K562 (cell line): ENCODE measurements at regions not wholly inside any gene's neighbourhood (a gene's known extent, or its start where the extent isn't known, plus 50 kb on each side); places are given as distances from the start of the nearest gene placed in this dataset.

Experiments
- ATAC-seq: fragments of 200-7000 bp; cut with Tn5 transposase; 3 replicates; pipeline ENCODE4 v1.9.1; 2020; ENCODE audit warnings: moderate library complexity
- BruUV-seq: library from RNA; stranded (reverse); fragments of 400-500 nt; replicated peaks from 2 replicates; lab custom pipeline; 2021; lab: Mats Ljungman, UMichigan
- CTCF ChIA-PET: fragments of 300-600 bp; formaldehyde crosslinking; extraction: SDS; loops from one replicate; lab custom pipeline; 2021; ENCODE audit warnings: low intra/inter-chr PET ratio; lab: Yijun Ruan, JAX
- POLR2A ChIA-PET: fragments of 300-600, 350-650 bp; sonication (Branson Sonifier 250); formaldehyde crosslinking; extraction: SDS; loops from one replicate; lab custom pipeline; 2021; ENCODE audit warnings: antibody characterized with exemption, inconsistent platforms; lab: Yijun Ruan, JAX
- DNase-seq, 4 experiments: peaks; one replicate each; pipeline versions ENCODE4 v3.0.0 to v3.0.0-alpha.2; 2011 to 2018; ENCODE audit warnings: low spot score in 3 of 4, mixed read lengths in 3 of 4; ENCODE audit errors: extremely low read depth in 1 of 4
- FAIRE-seq: peaks from 2 replicates; lab custom pipeline; 2011; peaks lifted over from hg19 to GRCh38; lab: Jason Lieb, UNC
- H2AFZ ChIP-seq: 2 replicates; pipeline ENCODE4 v1.6.0; 2011; ENCODE audit warnings: low read depth, low read length, control low read depth, inconsistent platforms
- H3K27ac ChIP-seq: fragments of 200-600 bp; 3 replicates; pipeline ENCODE4 v1.8.0; 2011; ENCODE audit warnings: low read depth, mild to moderate bottlenecking, control low read depth, inconsistent platforms, low read length, moderate library complexity, mixed read lengths; ENCODE audit errors: extremely low read depth
- H3K27me3 ChIP-seq, 2 experiments: fragments of 300-600 bp in 1 of 2; 2 replicates in 1 of 2; 3 replicates in 1 of 2; pipeline versions ENCODE4 v1.6.0 to v1.8.0; 2011; ENCODE audit warnings: inconsistent platforms in 2 of 2, low read length in 2 of 2, mild to moderate bottlenecking in 1 of 2, mixed read lengths in 1 of 2, moderate library complexity in 1 of 2; ENCODE audit not compliant: control insufficient read depth in 2 of 2, insufficient read depth in 2 of 2
- H3K36me3 ChIP-seq: fragments of 300-600 bp; 3 replicates; pipeline ENCODE4 v1.8.0; 2011; ENCODE audit warnings: mild to moderate bottlenecking, low read length, inconsistent platforms; ENCODE audit not compliant: control insufficient read depth, insufficient read depth
- H3K4me1 ChIP-seq, 2 experiments: fragments of 200-600 bp in 1 of 2; replicated peaks in 1 of 2; 2 replicates in 1 of 2; 3 replicates in 1 of 2; pipeline versions ENCODE4 v1.5.1 to v1.8.0; 2011; ENCODE audit warnings: inconsistent platforms in 2 of 2, low read length in 2 of 2, mild to moderate bottlenecking in 1 of 2, mixed read lengths in 1 of 2, moderate library complexity in 1 of 2; ENCODE audit not compliant: control insufficient read depth in 2 of 2, insufficient read depth in 2 of 2
- H3K4me2 ChIP-seq: 2 replicates; pipeline ENCODE4 v1.6.1; 2011; ENCODE audit warnings: low read length, control low read depth, inconsistent platforms, mixed read lengths; ENCODE audit not compliant: insufficient read depth
- H3K4me3 ChIP-seq: fragments of 200-600 bp; sonication (generic), shearing (Covaris generic); 2 replicates; pipeline ENCODE4 v1.5.1; 2016; ENCODE audit warnings: control low read depth, inconsistent platforms
- H3K79me2 ChIP-seq: fragments of 200-600 bp; 3 replicates; pipeline ENCODE4 v1.8.0; 2011; ENCODE audit warnings: low read length, inconsistent platforms; ENCODE audit not compliant: control insufficient read depth, insufficient read depth
- H3K9ac ChIP-seq, 2 experiments: 2 replicates each; pipeline versions ENCODE4 v1.6.0 to v1.6.1; 2011; ENCODE audit warnings: low read depth in 2 of 2, low read length in 2 of 2, control low read depth in 1 of 2, inconsistent platforms in 1 of 2, mild to moderate bottlenecking in 1 of 2, mixed read lengths in 1 of 2; ENCODE audit not compliant: insufficient read depth in 1 of 2
- H3K9me1 ChIP-seq: one replicate; pipeline ENCODE4 v1.6.0; 2011; ENCODE audit warnings: inconsistent platforms, mild to moderate bottlenecking, low read length, moderate library complexity; ENCODE audit not compliant: control insufficient read depth, insufficient read depth
- H3K9me3 ChIP-seq: replicated peaks from 2 replicates; pipeline ENCODE4 v1.5.1; 2011; ENCODE audit warnings: low read depth, low read length, inconsistent platforms; ENCODE audit not compliant: control insufficient read depth, insufficient read depth
- H4K20me1 ChIP-seq: replicated peaks from 2 replicates; pipeline ENCODE4 v1.6.1; 2011; ENCODE audit warnings: low read length, inconsistent platforms, mixed read lengths; ENCODE audit not compliant: control insufficient read depth, insufficient read depth
- CBX1 ChIP-seq: sonication (generic); IDR thresholded peaks from 2 replicates; pipeline ENCODE4 v1.6.1; 2016; ENCODE audit warnings: antibody characterized with exemption, low read depth, mild to moderate bottlenecking
- CEBPG ChIP-seq, 3 experiments: fragments of 200-800 bp in 1 of 3; sonication (Bioruptor generic) in 1 of 3; sonication (generic) in 1 of 3; formaldehyde crosslinking in 1 of 3; IDR thresholded peaks in 2 of 3; conservative IDR thresholded peaks in 1 of 3; 2 replicates each; pipeline versions ENCODE4 v1.6.1 to v1.8.0; 2016 to 2022; ENCODE audit warnings: missing compliant biosample characterization in 2 of 3, missing genetic modification characterization in 2 of 3, mild to moderate bottlenecking in 1 of 3, missing genetic modification reagents in 1 of 3
- COPS2 ChIP-seq: fragments of 450-650 bp; conservative IDR thresholded peaks from 2 replicates; pipeline ENCODE4 v1.6.1; 2016; ENCODE audit warnings: mild to moderate bottlenecking, moderate library complexity
- HMGN3 ChIP-seq: IDR thresholded peaks from 2 replicates; pipeline ENCODE4 v1.6.1; 2011; ENCODE audit warnings: borderline replicate concordance, low read depth, mild to moderate bottlenecking, mixed read lengths, low read length; ENCODE audit not compliant: insufficient read length; ENCODE audit errors: extremely low read depth
- SMARCB1 ChIP-seq: IDR thresholded peaks from 2 replicates; pipeline ENCODE4 v1.6.1; 2011; ENCODE audit warnings: improper control_type of control experiment, low read depth; ENCODE audit not compliant: insufficient read length
- SMC3 ChIP-seq: conservative IDR thresholded peaks from 2 replicates; pipeline ENCODE4 v1.6.1; 2011; ENCODE audit warnings: low read depth, low read length, improper control_type of control experiment; ENCODE audit not compliant: insufficient read depth
- TOE1 ChIP-seq, 2 experiments: fragments of 450-650 bp in 1 of 2; sonication (generic) in 1 of 2; formaldehyde crosslinking in 1 of 2; IDR thresholded peaks; 2 replicates each; pipeline versions ENCODE4 v1.7.1 to v1.8.0; 2016 to 2022; ENCODE audit warnings: borderline replicate concordance in 2 of 2, mild to moderate bottlenecking in 2 of 2, antibody characterized with exemption in 1 of 2, inconsistent platforms in 1 of 2, low read depth in 1 of 2, missing genetic modification reagents in 1 of 2, moderate library complexity in 1 of 2
- ZNF174 ChIP-seq: fragments of 250-450 bp; sonication (Bioruptor Pico); IDR thresholded peaks from 2 replicates; pipeline ENCODE4 v1.4.0; 2020; ENCODE audit warnings: mild to moderate bottlenecking
- in situ Hi-C: fragments of 300-500 bp; cut with MboI; formaldehyde crosslinking; loops from 4 replicates; pipeline ENCODE4 v1.15.0; 2018; ENCODE audit warnings: inconsistent platforms, mixed read lengths
- intact Hi-C: fragments of 100-400 bp; cut with micrococcal nuclease; formaldehyde crosslinking; loops from 2 replicates; pipeline ENCODE4 v1.14.2; 2022
- TF ChIP-seq, protein P1 (sequence below): fragments of 250-450 bp; sonication (Bioruptor Pico); IDR thresholded peaks from 2 replicates; pipeline ENCODE4 v1.4.0; 2020; ENCODE audit warnings: borderline replicate concordance
- TF ChIP-seq, protein P2 (sequence below), 2 experiments: fragments of 250-450 bp in 1 of 2; fragments of 450-650 bp in 1 of 2; sonication (Bioruptor Pico) in 1 of 2; IDR thresholded peaks; 2 replicates each; pipeline versions ENCODE4 v1.6.1 to v1.8.0; 2016 to 2021; ENCODE audit warnings: mild to moderate bottlenecking in 2 of 2, moderate library complexity in 2 of 2, missing compliant biosample characterization in 1 of 2, missing genetic modification characterization in 1 of 2
- TF ChIP-seq, protein P3 (sequence below): IDR thresholded peaks from 2 replicates; pipeline ENCODE4 v1.6.1; 2011; ENCODE audit warnings: borderline replicate concordance, low read depth, mild to moderate bottlenecking, moderate library complexity, low read length; ENCODE audit not compliant: insufficient read depth, poor library complexity, severe bottlenecking
- TF ChIP-seq, protein P4 (sequence below), 2 experiments: fragments of 450-650 bp; IDR thresholded peaks; 2 replicates each; pipeline ENCODE4 v1.6.1; 2016
- TF ChIP-seq, protein P5 (sequence below): sonication (generic); formaldehyde crosslinking; IDR thresholded peaks from 2 replicates; pipeline ENCODE4 v1.8.1; 2023; ENCODE audit warnings: mild to moderate bottlenecking, missing genetic modification reagents

DNA sequence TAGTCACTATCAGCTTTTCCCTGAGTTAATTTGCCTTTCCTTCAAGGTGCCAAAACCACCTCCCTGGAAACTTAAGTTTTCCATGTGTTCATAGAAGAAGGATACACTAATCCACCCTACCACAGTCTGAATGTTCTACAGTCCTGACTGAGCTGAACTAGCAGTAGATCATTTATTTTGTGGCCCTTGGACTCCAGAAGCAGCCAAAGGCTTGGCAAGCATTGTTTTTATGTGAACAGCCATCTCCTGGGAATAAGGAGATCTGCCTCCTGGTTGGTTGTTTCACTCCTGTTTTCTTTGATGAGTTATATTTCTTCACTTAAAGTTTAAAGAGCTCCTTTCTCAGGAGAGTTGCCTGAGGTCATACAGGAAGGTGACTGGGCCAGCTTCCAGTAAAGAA, 634.6 kb upstream of the SOX9 start:
- Histone ChIP-seq H3K4me1 (no peaks in the 10 kb centered on the region), H3K79me2 (no peaks in the 10 kb centered on the region), H3K9ac (no peak overlapping the region), H3K36me3 (no peaks in the 10 kb centered on the region), H3K4me3 (no peak overlapping the region), H3K27me3 (no peaks in the 10 kb centered on the region), H3K4me2 (no peak overlapping the region), H3K27ac (no peak overlapping the region), H4K20me1 (no peaks in the 10 kb centered on the region), H2AFZ (no peak overlapping the region), H3K9me1 (no peaks in the 10 kb centered on the region), H3K9me3 (no peaks in the 10 kb centered on the region)
- FAIRE-seq (no peak), DNase-seq (no peak), ATAC-seq (no peak)
- BruUV-seq = no TSS peak
- intact Hi-C loops (no loop called here), in situ Hi-C loops (no loop called here)
- ChIA-PET POLR2A (no interaction called here), CTCF (no interaction called here)
- TF ChIP-seq SMC3 = no peak
- no peak for TF ChIP-seq CBX1
- TF ChIP-seq, protein P1, sequence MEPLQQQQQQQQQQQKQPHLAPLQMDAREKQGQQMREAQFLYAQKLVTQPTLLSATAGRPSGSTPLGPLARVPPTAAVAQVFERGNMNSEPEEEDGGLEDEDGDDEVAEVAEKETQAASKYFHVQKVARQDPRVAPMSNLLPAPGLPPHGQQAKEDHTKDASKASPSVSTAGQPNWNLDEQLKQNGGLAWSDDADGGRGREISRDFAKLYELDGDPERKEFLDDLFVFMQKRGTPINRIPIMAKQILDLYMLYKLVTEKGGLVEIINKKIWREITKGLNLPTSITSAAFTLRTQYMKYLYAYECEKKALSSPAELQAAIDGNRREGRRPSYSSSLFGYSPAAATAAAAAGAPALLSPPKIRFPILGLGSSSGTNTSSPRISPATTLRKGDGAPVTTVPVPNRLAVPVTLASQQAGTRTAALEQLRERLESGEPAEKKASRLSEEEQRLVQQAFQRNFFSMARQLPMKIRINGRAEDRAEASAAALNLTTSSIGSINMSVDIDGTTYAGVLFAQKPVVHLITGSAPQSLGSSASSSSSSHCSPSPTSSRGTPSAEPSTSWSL = no peak
- TF ChIP-seq ZNF174 = no peak
- TF ChIP-seq, protein P2, sequence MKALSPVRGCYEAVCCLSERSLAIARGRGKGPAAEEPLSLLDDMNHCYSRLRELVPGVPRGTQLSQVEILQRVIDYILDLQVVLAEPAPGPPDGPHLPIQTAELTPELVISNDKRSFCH (CRISPR knock-in tag; IDR thresholded peaks at IDR 0.05) = no peak
- TF ChIP-seq, protein P2 (tag; IDR thresholded peaks at IDR 0.05) = no peak
- TF ChIP-seq, protein P3, sequence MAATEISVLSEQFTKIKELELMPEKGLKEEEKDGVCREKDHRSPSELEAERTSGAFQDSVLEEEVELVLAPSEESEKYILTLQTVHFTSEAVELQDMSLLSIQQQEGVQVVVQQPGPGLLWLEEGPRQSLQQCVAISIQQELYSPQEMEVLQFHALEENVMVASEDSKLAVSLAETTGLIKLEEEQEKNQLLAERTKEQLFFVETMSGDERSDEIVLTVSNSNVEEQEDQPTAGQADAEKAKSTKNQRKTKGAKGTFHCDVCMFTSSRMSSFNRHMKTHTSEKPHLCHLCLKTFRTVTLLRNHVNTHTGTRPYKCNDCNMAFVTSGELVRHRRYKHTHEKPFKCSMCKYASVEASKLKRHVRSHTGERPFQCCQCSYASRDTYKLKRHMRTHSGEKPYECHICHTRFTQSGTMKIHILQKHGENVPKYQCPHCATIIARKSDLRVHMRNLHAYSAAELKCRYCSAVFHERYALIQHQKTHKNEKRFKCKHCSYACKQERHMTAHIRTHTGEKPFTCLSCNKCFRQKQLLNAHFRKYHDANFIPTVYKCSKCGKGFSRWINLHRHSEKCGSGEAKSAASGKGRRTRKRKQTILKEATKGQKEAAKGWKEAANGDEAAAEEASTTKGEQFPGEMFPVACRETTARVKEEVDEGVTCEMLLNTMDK = no peak
- no peak for TF ChIP-seq CEBPG (CRISPR knock-in tag; IDR thresholded peaks at IDR 0.05)
- TF ChIP-seq CEBPG (tag; conservative IDR thresholded peaks at IDR 0.05 in 1 of 2, IDR thresholded peaks at IDR 0.05 in 1 of 2) = no peak
- TF ChIP-seq, protein P4, sequence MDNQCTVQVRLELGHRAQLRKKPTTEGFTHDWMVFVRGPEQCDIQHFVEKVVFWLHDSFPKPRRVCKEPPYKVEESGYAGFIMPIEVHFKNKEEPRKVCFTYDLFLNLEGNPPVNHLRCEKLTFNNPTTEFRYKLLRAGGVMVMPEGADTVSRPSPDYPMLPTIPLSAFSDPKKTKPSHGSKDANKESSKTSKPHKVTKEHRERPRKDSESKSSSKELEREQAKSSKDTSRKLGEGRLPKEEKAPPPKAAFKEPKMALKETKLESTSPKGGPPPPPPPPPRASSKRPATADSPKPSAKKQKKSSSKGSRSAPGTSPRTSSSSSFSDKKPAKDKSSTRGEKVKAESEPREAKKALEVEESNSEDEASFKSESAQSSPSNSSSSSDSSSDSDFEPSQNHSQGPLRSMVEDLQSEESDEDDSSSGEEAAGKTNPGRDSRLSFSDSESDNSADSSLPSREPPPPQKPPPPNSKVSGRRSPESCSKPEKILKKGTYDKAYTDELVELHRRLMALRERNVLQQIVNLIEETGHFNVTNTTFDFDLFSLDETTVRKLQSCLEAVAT (IDR thresholded peaks at IDR 0.05) = no peak
- TF ChIP-seq TOE1 (IDR thresholded peaks at IDR 0.05; ENCODE audit: borderline replicate concordance) = no peak
- TF ChIP-seq TOE1 (CRISPR knock-in tag; IDR thresholded peaks at IDR 0.05; ENCODE audit: borderline replicate concordance, low read depth) = no peak
- TF ChIP-seq HMGN3 = no peak
- TF ChIP-seq, protein P5, sequence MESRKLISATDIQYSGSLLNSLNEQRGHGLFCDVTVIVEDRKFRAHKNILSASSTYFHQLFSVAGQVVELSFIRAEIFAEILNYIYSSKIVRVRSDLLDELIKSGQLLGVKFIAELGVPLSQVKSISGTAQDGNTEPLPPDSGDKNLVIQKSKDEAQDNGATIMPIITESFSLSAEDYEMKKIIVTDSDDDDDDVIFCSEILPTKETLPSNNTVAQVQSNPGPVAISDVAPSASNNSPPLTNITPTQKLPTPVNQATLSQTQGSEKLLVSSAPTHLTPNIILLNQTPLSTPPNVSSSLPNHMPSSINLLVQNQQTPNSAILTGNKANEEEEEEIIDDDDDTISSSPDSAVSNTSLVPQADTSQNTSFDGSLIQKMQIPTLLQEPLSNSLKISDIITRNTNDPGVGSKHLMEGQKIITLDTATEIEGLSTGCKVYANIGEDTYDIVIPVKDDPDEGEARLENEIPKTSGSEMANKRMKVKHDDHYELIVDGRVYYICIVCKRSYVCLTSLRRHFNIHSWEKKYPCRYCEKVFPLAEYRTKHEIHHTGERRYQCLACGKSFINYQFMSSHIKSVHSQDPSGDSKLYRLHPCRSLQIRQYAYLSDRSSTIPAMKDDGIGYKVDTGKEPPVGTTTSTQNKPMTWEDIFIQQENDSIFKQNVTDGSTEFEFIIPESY (CRISPR knock-in tag) = no peak
- TF ChIP-seq SMARCB1 = no peak
- TF ChIP-seq COPS2 = no peak
